Spleen (tissue), 11 donors: ENCODE measurements at regions not wholly inside any gene's neighbourhood (a gene's known extent, or its start where the extent isn't known, plus 50 kb on each side); places are given as distances from the start of the nearest gene placed in this dataset.

Source experiments
- DNase-seq: peaks from one replicate; pipeline ENCODE4 v3.0.0-alpha.2; 2020
- H3K27ac ChIP-seq, 8 donors: fragments of 200-600 bp; sonication (generic) in 7 of 8; 1 replicate in 4 of 8; 2 replicates in 4 of 8; pipeline versions ENCODE4 v1.5.0 to v1.8.0; 2016 to 2021; ENCODE audit warnings: inconsistent platforms in 4 of 8, mild to moderate bottlenecking in 4 of 8, moderate library complexity in 1 of 8
- H3K27me3 ChIP-seq, 7 donors: fragments of 200-600 bp; sonication (generic) in 6 of 7; replicated peaks in 1 of 7; 1 replicate in 4 of 7; 2 replicates in 3 of 7; pipeline versions ENCODE4 v1.5.0 to v1.8.0; 2016 to 2021; ENCODE audit warnings: inconsistent platforms in 3 of 7, mild to moderate bottlenecking in 1 of 7
- H3K36me3 ChIP-seq, 6 donors: fragments of 200-600 bp; sonication (generic) in 5 of 6; 1 replicate in 4 of 6; 2 replicates in 2 of 6; pipeline versions ENCODE4 v1.5.0 to v1.8.0; 2016 to 2021; ENCODE audit warnings: inconsistent platforms in 2 of 6
- H3K4me1 ChIP-seq, 6 donors: fragments of 200-600 bp; sonication (generic) in 5 of 6; 1 replicate in 3 of 6; 2 replicates in 3 of 6; pipeline versions ENCODE4 v1.5.0 to v1.8.0; 2016 to 2021; ENCODE audit warnings: inconsistent platforms in 3 of 6
- H3K4me3 ChIP-seq, 8 donors: fragments of 200-600 bp; sonication (generic) in 7 of 8; 1 replicate in 4 of 8; 2 replicates in 4 of 8; pipeline versions ENCODE4 v1.5.0 to v1.8.0; 2016 to 2021; ENCODE audit warnings: inconsistent platforms in 4 of 8, mild to moderate bottlenecking in 4 of 8, moderate library complexity in 2 of 8
- H3K9me3 ChIP-seq, 8 donors: fragments of 200-600 bp; sonication (generic) in 7 of 8; 1 replicate in 4 of 8; 2 replicates in 4 of 8; pipeline versions ENCODE4 v1.5.0 to v1.8.0; 2016 to 2021; ENCODE audit warnings: inconsistent platforms in 4 of 8
- CTCF ChIP-seq, 11 experiments: fragments of 200-600 bp in 7 of 11; fragments of 450-650 bp in 4 of 11; sonication (generic) in 4 of 11; IDR thresholded peaks in 8 of 11; conservative IDR thresholded peaks in 3 of 11; 1 replicate in 7 of 11; 2 replicates in 4 of 11; pipeline versions ENCODE4 v1.4.0 to v1.8.0; 2016 to 2021; ENCODE audit warnings: antibody characterized with exemption in 11 of 11, inconsistent platforms in 4 of 11, mild to moderate bottlenecking in 1 of 11
- POLR2A ChIP-seq, 3 donors: fragments of 450-650 bp; IDR thresholded peaks; one replicate each; pipeline ENCODE4 v1.5.1; 2017; ENCODE audit warnings: antibody characterized with exemption in 3 of 3, mild to moderate bottlenecking in 1 of 3
- POLR2AphosphoS5 ChIP-seq, 3 donors: sonication (generic); formaldehyde crosslinking; IDR thresholded peaks; one replicate each; pipeline ENCODE4 v1.5.1; 2017; ENCODE audit warnings: antibody characterized with exemption in 3 of 3
- WGBS, 5 donors: extraction: QIAGEN DNeasy Blood & Tissue Kit in 3 of 5; methylation state at CpG; one replicate each; pipeline versions ENCODE4 v1.1.5 to v1.1.7; 2013 to 2018; 5-methylcytosine and 5-hydroxymethylcytosine counted together
- intact Hi-C: fragments of 100-400 bp; cut with DNase I; formaldehyde crosslinking; loops from one replicate; pipeline ENCODE4 v1.15.0; 2023; ENCODE audit warnings: low total_unique reads
- donor health status: healthy with polysubstance abuse.
- donor health status: DM: no; HTN: no; CAD: no; lungs with moderate emphysema.
- donor health status: DM: no; HTN: no; CAD: no.
- donor health status: Bipolar disorder and iron deficiency.
- donor health status: healthy.
- donor health status: DM: no; HTN: no; CAD: no.
- donor health status: DM: yes; HTN: yes; CAD: no.

- no peak for DNase-seq
- no peaks in the 10 kb centered on the region for H3K4me1 ChIP-seq
These were observed 313.0 kb downstream of the GBA3 start for GRCh38 chr4:23005691-23006090.

GRCh38 chr4:23001478-23001877, 308.7 kb downstream of the GBA3 start:
- no peaks in the 10 kb centered on the region for H3K9me3 ChIP-seq
- H3K4me3 ChIP-seq, result no peak overlapping the region
- intact Hi-C loops, result no loop called here
- WGBS, 5 donors, result 61 to 71% (median 63%) methylated on average over 2 of the region's 2 CpGs
- H3K27me3 ChIP-seq, result no peaks in the 10 kb centered on the region
- no peak overlapping the region for H3K27ac ChIP-seq
- no peaks in the 10 kb centered on the region for H3K4me1 ChIP-seq
- no peak for TF ChIP-seq CTCF (IDR thresholded peaks at IDR 0.05 in 8 of 11, conservative IDR thresholded peaks at IDR 0.05 in 3 of 11)
- no peak for TF ChIP-seq POLR2AphosphoS5 (IDR thresholded peaks at IDR 0.05)
- TF ChIP-seq POLR2A (IDR thresholded peaks at IDR 0.05), result no peak
- DNase-seq, result no peak
- H3K36me3 ChIP-seq, result no peaks in the 10 kb centered on the region

More at GRCh38 chr4:23005691-23006090, 313.0 kb downstream of the GBA3 start:
- intact Hi-C loops, result no loop called here
- H3K27me3 ChIP-seq, result no peaks in the 10 kb centered on the region
- 67 to 94% (median 86%) methylated on average over 1 of the region's 1 CpG for WGBS, 5 donors
- no peak overlapping the region for H3K27ac ChIP-seq
- H3K4me3 ChIP-seq, result no peak overlapping the region
- no peaks in the 10 kb centered on the region for H3K36me3 ChIP-seq
- H3K9me3 ChIP-seq, result peaks cover 0 to 14% (median 8%) of the 10 kb centered on the region in 8 donors
- TF ChIP-seq POLR2AphosphoS5 (IDR thresholded peaks at IDR 0.05) (no peak), POLR2A (IDR thresholded peaks at IDR 0.05) (no peak), CTCF (IDR thresholded peaks at IDR 0.05 in 8 of 11, conservative IDR thresholded peaks at IDR 0.05 in 3 of 11) (no peak)

GRCh38 chr4:22999419-22999818, 306.7 kb downstream of the GBA3 start:
- Histone ChIP-seq H3K36me3 (no peaks in the 10 kb centered on the region), H3K9me3 (peaks cover 0 to 1% (median 0%) of the 10 kb centered on the region in 8 donors), H3K27me3 (no peaks in the 10 kb centered on the region), H3K4me3 (no peak overlapping the region), H3K4me1 (no peaks in the 10 kb centered on the region), H3K27ac (no peak overlapping the region)
- TF ChIP-seq POLR2A (IDR thresholded peaks at IDR 0.05) (no peak), CTCF (IDR thresholded peaks at IDR 0.05 in 8 of 11, conservative IDR thresholded peaks at IDR 0.05 in 3 of 11) (no peak), POLR2AphosphoS5 (IDR thresholded peaks at IDR 0.05) (no peak)
- DNase-seq, result no peak
- intact Hi-C loops, result no loop called here
- 81 to 94% (median 90%) methylated on average over 2 of the region's 2 CpGs for WGBS, 5 donors

GRCh38 chr4:22997358-22998224, 304.9 kb downstream of the GBA3 start:
- no peak for DNase-seq
- 84 to 91% (median 89%) methylated on average over 12 of the region's 12 CpGs for WGBS, 5 donors
- H3K9me3 ChIP-seq, result peaks cover 0 to 5% (median 0%) of the 10 kb centered on the region in 8 donors
- intact Hi-C loops, result no loop called here
- H3K27ac ChIP-seq, result no peak overlapping the region
- H3K27me3 ChIP-seq, result no peaks in the 10 kb centered on the region
- H3K36me3 ChIP-seq, result no peaks in the 10 kb centered on the region
- TF ChIP-seq POLR2A (IDR thresholded peaks at IDR 0.05) (no peak), CTCF (IDR thresholded peaks at IDR 0.05 in 8 of 11, conservative IDR thresholded peaks at IDR 0.05 in 3 of 11) (no peak), POLR2AphosphoS5 (IDR thresholded peaks at IDR 0.05) (no peak)
- H3K4me1 ChIP-seq, result no peaks in the 10 kb centered on the region
- no peak overlapping the region for H3K4me3 ChIP-seq
